H9 (cell line): ENCODE measurements at regions not wholly inside any gene's neighbourhood (a gene's known extent, or its start where the extent isn't known, plus 50 kb on each side); places are given as distances from the start of the nearest gene placed in this dataset.

Source experiments
- DNase-seq: peaks from one replicate; pipeline ENCODE4 v3.0.0-alpha.2; 2017
- H2AFZ ChIP-seq: one replicate; pipeline ENCODE4 v1.6.1; 2013; ENCODE audit warnings: mild to moderate bottlenecking, low read length, control low read depth, moderate library complexity
- H2AK5ac ChIP-seq: 2 replicates; pipeline ENCODE4 v1.6.1; 2013; ENCODE audit warnings: low read length, control low read depth, mixed read lengths; ENCODE audit not compliant: insufficient read length
- H2BK120ac ChIP-seq: one replicate; pipeline ENCODE4 v1.6.1; 2013; ENCODE audit warnings: low read depth, mild to moderate bottlenecking, low read length, control low read depth, inconsistent platforms; ENCODE audit not compliant: poor library complexity, severe bottlenecking
- H2BK12ac ChIP-seq: 2 replicates; pipeline ENCODE4 v1.6.1; 2013; ENCODE audit warnings: low read length, control low read depth, mixed read lengths, low read depth; ENCODE audit not compliant: insufficient read length
- H2BK15ac ChIP-seq: 2 replicates; pipeline ENCODE4 v1.6.1; 2013; ENCODE audit warnings: low read depth, low read length, control low read depth
- H2BK20ac ChIP-seq: one replicate; pipeline ENCODE4 v1.6.1; 2013; ENCODE audit warnings: low read depth, mild to moderate bottlenecking, low read length, control low read depth, inconsistent platforms; ENCODE audit not compliant: poor library complexity, severe bottlenecking
- H2BK5ac ChIP-seq: 2 replicates; pipeline ENCODE4 v1.6.1; 2013; ENCODE audit warnings: low read length, control low read depth, mixed read lengths; ENCODE audit not compliant: insufficient read length
- H3K14ac ChIP-seq: 2 replicates; pipeline ENCODE4 v1.6.1; 2013; ENCODE audit warnings: low read length, control low read depth; ENCODE audit not compliant: insufficient read depth
- H3K18ac ChIP-seq: 2 replicates; pipeline ENCODE4 v1.6.1; 2013; ENCODE audit warnings: low read depth, mild to moderate bottlenecking, mixed read lengths, low read length, control low read depth; ENCODE audit not compliant: insufficient read length
- H3K23ac ChIP-seq: 2 replicates; pipeline ENCODE4 v1.6.1; 2013; ENCODE audit warnings: low read length, control low read depth, mixed read lengths, low read depth; ENCODE audit not compliant: insufficient read length
- H3K23me2 ChIP-seq: 2 replicates; pipeline ENCODE4 v1.6.1; 2013; ENCODE audit warnings: low read depth, mild to moderate bottlenecking, mixed read lengths, low read length, control low read depth; ENCODE audit not compliant: insufficient read length, poor library complexity, severe bottlenecking
- H3K27ac ChIP-seq: 2 replicates; pipeline ENCODE4 v1.5.1; 2013; ENCODE audit warnings: low read length, control low read depth, mixed read lengths, low read depth; ENCODE audit not compliant: insufficient read length
- H3K27me3 ChIP-seq: 2 replicates; pipeline ENCODE4 v1.6.1; 2013; ENCODE audit warnings: low read length, control low read depth, inconsistent platforms; ENCODE audit not compliant: insufficient read depth
- H3K4ac ChIP-seq: 2 replicates; pipeline ENCODE4 v1.6.1; 2013; ENCODE audit warnings: low read depth, mild to moderate bottlenecking, control low read depth, inconsistent platforms, low read length, moderate library complexity
- H3K4me1 ChIP-seq: 2 replicates; pipeline ENCODE4 v1.6.1; 2013; ENCODE audit warnings: low read length, control low read depth, inconsistent platforms; ENCODE audit not compliant: insufficient read depth
- H3K4me2 ChIP-seq: 2 replicates; pipeline ENCODE4 v1.6.1; 2013; ENCODE audit warnings: low read length, control low read depth, mixed read lengths; ENCODE audit not compliant: insufficient read length, insufficient read depth
- H3K56ac ChIP-seq: 2 replicates; pipeline ENCODE4 v1.6.1; 2013; ENCODE audit warnings: low read depth, mild to moderate bottlenecking, mixed read lengths, low read length, control low read depth; ENCODE audit not compliant: insufficient read length
- H3K79me1 ChIP-seq: 2 replicates; pipeline ENCODE4 v1.6.1; 2013; ENCODE audit warnings: low read depth, mild to moderate bottlenecking, moderate library complexity, low read length, control low read depth, inconsistent platforms; ENCODE audit not compliant: insufficient read depth, poor library complexity, severe bottlenecking
- H3K79me2 ChIP-seq: 2 replicates; pipeline ENCODE4 v1.6.1; 2013; ENCODE audit warnings: low read length, control low read depth, inconsistent platforms; ENCODE audit not compliant: insufficient read depth
- H3K9ac ChIP-seq: 2 replicates; pipeline ENCODE4 v1.6.1; 2013; ENCODE audit warnings: low read length, control low read depth, mixed read lengths; ENCODE audit not compliant: insufficient read length; ENCODE audit errors: extremely low read depth
- H3K9me3 ChIP-seq: one replicate; pipeline ENCODE4 v1.6.1; 2013; ENCODE audit warnings: low read depth, low read length, inconsistent platforms; ENCODE audit not compliant: control insufficient read depth
- H3T11ph ChIP-seq: one replicate; pipeline ENCODE4 v1.6.1; 2013; ENCODE audit warnings: mild to moderate bottlenecking, low read length, control low read depth, inconsistent platforms
- H4K20me1 ChIP-seq: one replicate; pipeline ENCODE4 v1.6.1; 2013; ENCODE audit not compliant: control insufficient read depth, insufficient read length, insufficient read depth
- H4K5ac ChIP-seq: 2 replicates; pipeline ENCODE4 v1.6.1; 2013; ENCODE audit warnings: low read depth, mild to moderate bottlenecking, mixed read lengths, low read length, control low read depth; ENCODE audit not compliant: insufficient read length
- H4K8ac ChIP-seq: replicated peaks from 2 replicates; pipeline ENCODE4 v1.6.1; 2013; ENCODE audit warnings: low read length, control low read depth, mixed read lengths, low read depth; ENCODE audit not compliant: insufficient read length
- H4K91ac ChIP-seq: 2 replicates; pipeline ENCODE4 v1.6.1; 2013; ENCODE audit warnings: low read depth, mild to moderate bottlenecking, moderate library complexity, mixed read lengths, low read length, control low read depth; ENCODE audit not compliant: insufficient read length
- H3K27ac Mint-ChIP-seq, 3 experiments: 2 replicates in 2 of 3; 3 replicates in 1 of 3; pipeline ENCODE4 v1.8.0; 2020 to 2021; ENCODE audit warnings: mixed read lengths in 3 of 3, mild to moderate bottlenecking in 1 of 3, moderate library complexity in 1 of 3
- H3K27me3 Mint-ChIP-seq: 2 replicates; pipeline ENCODE4 v1.8.0; 2021; ENCODE audit warnings: low read depth, mild to moderate bottlenecking, moderate library complexity, mixed read lengths
- H3K36me3 Mint-ChIP-seq, 3 experiments: 2 replicates in 2 of 3; 3 replicates in 1 of 3; pipeline ENCODE4 v1.8.0; 2020 to 2021; ENCODE audit warnings: low read depth in 3 of 3, mixed read lengths in 3 of 3; ENCODE audit not compliant: insufficient read depth in 1 of 3
- H3K4me1 Mint-ChIP-seq, 2 experiments: 2 replicates each; pipeline ENCODE4 v1.8.0; 2020; ENCODE audit warnings: mixed read lengths in 2 of 2
- H3K4me3 Mint-ChIP-seq, 2 experiments: 2 replicates in 1 of 2; 3 replicates in 1 of 2; pipeline ENCODE4 v1.8.0; 2020 to 2021; ENCODE audit warnings: mild to moderate bottlenecking in 2 of 2, mixed read lengths in 2 of 2, moderate library complexity in 1 of 2
- H3K9me3 Mint-ChIP-seq, 2 experiments: 2 replicates in 1 of 2; 3 replicates in 1 of 2; pipeline ENCODE4 v1.8.0; 2020; ENCODE audit warnings: mild to moderate bottlenecking in 2 of 2, mixed read lengths in 2 of 2, moderate library complexity in 1 of 2
- CTCF ChIP-seq: fragments of 200-600 bp; sonication (generic); conservative IDR thresholded peaks from 3 replicates; pipeline ENCODE4 v1.8.0; 2021; ENCODE audit warnings: antibody characterized with exemption, mild to moderate bottlenecking
- WGBS: extraction: QIAGEN DNeasy Blood & Tissue Kit; methylation state at CpG from one replicate; pipeline ENCODE4 v1.1.7; 2013; ENCODE audit warnings: missing lambda C conversion rate, low lambda C conversion rate, mixed read lengths; ENCODE audit not compliant: insufficient read length; ENCODE audit errors: extremely low coverage; 5-methylcytosine and 5-hydroxymethylcytosine counted together

- H3K4me1 ChIP-seq, result peaks cover 8% of the 10 kb centered on the region; the same call in 1 of the 2 replicates
- no peak overlapping the region for H2AK5ac ChIP-seq
- H4K20me1 ChIP-seq, result no peaks in the 10 kb centered on the region
- H3K23me2 ChIP-seq, result peaks cover 14% of the 10 kb centered on the region
- Mint-ChIP-seq H3K4me3 (peak overlapping the region in 1 of 2 experiments; percentile 58; a peak in 3 of 5 replicates), H3K27ac (no peak overlapping the region), H3K27me3 (peaks cover 62% of the 10 kb centered on the region), H3K4me1 (peaks cover 29 to 34% of the 10 kb centered on the region in 2 experiments), H3K36me3 (no peaks in the 10 kb centered on the region), H3K9me3 (peaks cover 0 to 3% of the 10 kb centered on the region in 2 experiments; a peak in 1 of 5 replicates)
- no peak overlapping the region for H3K9ac ChIP-seq
- H3K79me1 ChIP-seq, result no peaks in the 10 kb centered on the region
- no CpG with 5 or more reads among the region's 3 CpGs for WGBS
- H3K4ac ChIP-seq, result no peak overlapping the region
- H3K14ac ChIP-seq, result no peak overlapping the region
- no peak for DNase-seq
- no peak overlapping the region for H3T11ph ChIP-seq
- H4K5ac ChIP-seq, result no peak overlapping the region
- no peak overlapping the region for H2BK20ac ChIP-seq
- no peak overlapping the region for H3K18ac ChIP-seq
- H3K9me3 ChIP-seq, result no peaks in the 10 kb centered on the region
- H2BK120ac ChIP-seq, result no peak overlapping the region
- H3K4me2 ChIP-seq, result no peak overlapping the region
- H3K23ac ChIP-seq, result no peak overlapping the region
- peaks cover 17% of the 10 kb centered on the region; the same call in 1 of the 2 replicates for H3K27me3 ChIP-seq
- no peak overlapping the region for H2BK5ac ChIP-seq
- no peak overlapping the region for H2BK15ac ChIP-seq
- no peak overlapping the region for H4K8ac ChIP-seq
- H2AFZ ChIP-seq, result no peak overlapping the region
- no peaks in the 10 kb centered on the region for H3K79me2 ChIP-seq
- no peak overlapping the region for H3K27ac ChIP-seq
- no peak overlapping the region for H4K91ac ChIP-seq
- TF ChIP-seq CTCF, result no peak
- no peak overlapping the region for H3K56ac ChIP-seq
- H2BK12ac ChIP-seq, result no peak overlapping the region
Observed at GRCh38 chr17:72590382-72590781, 469.6 kb downstream of the SOX9 start.
